ENCODE measurements at regions not wholly inside any gene's neighbourhood (a gene's known extent, or its start where the extent isn't known, plus 50 kb on each side); places are given as distances from the start of the nearest gene placed in this dataset.

- no peak for DNase-seq
Observed at GRCh38 chr12:91327889-91328288, 145.3 kb upstream of the DCN start.

GRCh38 chr12:91327131-91327530, 144.5 kb upstream of the DCN start:
- DNase-seq, result no peak

- no peak for DNase-seq
Observed at GRCh38 chr12:91326058-91327027, 143.7 kb upstream of the DCN start.

GRCh38 chr12:91320999-91321398, 138.4 kb upstream of the DCN start:
- DNase-seq, result no peak

- DNase-seq, result no peak
Observed at GRCh38 chr12:91319071-91319760, 136.6 kb upstream of the DCN start.

- DNase-seq, result no peak
Observed at GRCh38 chr12:91317306-91317705, 134.7 kb upstream of the DCN start.

GRCh38 chr12:91316907-91317269, 134.3 kb upstream of the DCN start:
- no peak for DNase-seq

- DNase-seq, result no peak
Observed at GRCh38 chr12:91316161-91316906, 133.7 kb upstream of the DCN start.

GRCh38 chr12:91311081-91311480, 128.5 kb upstream of the DCN start:
- DNase-seq, result no peak

- DNase-seq, result no peak
Observed at GRCh38 chr12:91309450-91309849, 126.8 kb upstream of the DCN start.

GRCh38 chr12:91307957-91308670, 125.5 kb upstream of the DCN start:
- no peak for DNase-seq

- DNase-seq, result no peak
Observed at GRCh38 chr12:91290354-91290753, 107.7 kb upstream of the DCN start.

GRCh38 chr12:91289906-91290305, 107.3 kb upstream of the DCN start:
- no peak for DNase-seq

- DNase-seq, result no peak
Observed at GRCh38 chr12:91289072-91289471, 106.5 kb upstream of the DCN start.

- DNase-seq, result no peak
Observed at GRCh38 chr12:91287753-91288152, 105.1 kb upstream of the DCN start.

- DNase-seq, result no peak
Observed at GRCh38 chr12:91278126-91278525, 95.5 kb upstream of the DCN start.

GRCh38 chr12:91276509-91276908, 93.9 kb upstream of the DCN start:
- no peak for DNase-seq

- DNase-seq, result no peak
Observed at GRCh38 chr12:91275321-91275720, 92.7 kb upstream of the DCN start.

GRCh38 chr12:91274916-91275315, 92.3 kb upstream of the DCN start:
- DNase-seq, result no peak

- DNase-seq, result no peak
Observed at GRCh38 chr12:91273560-91273959, 90.9 kb upstream of the DCN start.

- DNase-seq, result no peak
Observed at GRCh38 chr12:91272461-91273063, 89.9 kb upstream of the DCN start.

- no peak for DNase-seq
Observed at GRCh38 chr12:91271185-91271584, 88.6 kb upstream of the DCN start.
